PC-3 (cell line): ENCODE measurements at regions not wholly inside any gene's neighbourhood (a gene's known extent, or its start where the extent isn't known, plus 50 kb on each side); places are given as distances from the start of the nearest gene placed in this dataset.

Experiments used
- ATAC-seq: fragments of 200-7000 bp; cut with Tn5 transposase; 2 replicates; pipeline ENCODE4 v1.9.1; 2020; ENCODE audit warnings: mild to moderate bottlenecking, moderate library complexity
- BruUV-seq: library from RNA; stranded (reverse); fragments of 400-500 nt; replicated peaks from 2 replicates; lab custom pipeline; 2021; lab: Mats Ljungman, UMichigan
- CTCF ChIA-PET: fragments of 300-600 bp; sonication (Branson Sonifier 250); formaldehyde crosslinking; loops from one replicate; lab custom pipeline; 2022; ENCODE audit warnings: antibody characterized with exemption; lab: Charles Lee
- POLR2A ChIA-PET: fragments of 300-600 bp; sonication (Branson Sonifier 250); formaldehyde crosslinking; loops from one replicate; lab custom pipeline; 2022; ENCODE audit warnings: antibody characterized with exemption; ENCODE audit not compliant: unreplicated experiment; lab: Charles Lee
- DNase-seq: peaks from one replicate; pipeline ENCODE4 v3.0.0-alpha.2; 2015
- H2AFZ ChIP-seq: fragments of 300-600 bp; sonication (generic); 2 replicates; pipeline ENCODE4 v1.6.0; 2016; ENCODE audit warnings: antibody characterized with exemption, low read length
- H3F3A ChIP-seq: fragments of 300-600 bp; sonication (generic); one replicate; pipeline ENCODE4 v1.6.0; 2017; ENCODE audit warnings: antibody characterized with exemption, low read length, control low read depth, mild to moderate bottlenecking; ENCODE audit not compliant: unreplicated experiment
- H3K27ac ChIP-seq: fragments of 300-600 bp; sonication (generic); 2 replicates; pipeline ENCODE4 v1.5.1; 2016; ENCODE audit warnings: mild to moderate bottlenecking, low read length
- H3K27me3 ChIP-seq: fragments of 300-600 bp; sonication (generic); 2 replicates; pipeline ENCODE4 v1.6.1; 2016; ENCODE audit warnings: low read length, mixed read lengths
- H3K36me3 ChIP-seq: fragments of 300-600 bp; sonication (generic); 2 replicates; pipeline ENCODE4 v1.6.1; 2016; ENCODE audit warnings: low read depth, mixed run types, low read length, mixed read lengths
- H3K4me1 ChIP-seq: fragments of 300-600 bp; sonication (generic); 2 replicates; pipeline ENCODE4 v1.5.1; 2016; ENCODE audit warnings: low read length; ENCODE audit not compliant: insufficient read depth
- H3K4me2 ChIP-seq: fragments of 300-600 bp; sonication (generic); 2 replicates; pipeline ENCODE4 v1.6.0; 2016; ENCODE audit warnings: low read length
- H3K4me3 ChIP-seq: fragments of 300-600 bp; sonication (generic); 2 replicates; pipeline ENCODE4 v1.5.1; 2016; ENCODE audit warnings: mild to moderate bottlenecking, low read length, mixed read lengths
- H3K79me2 ChIP-seq: fragments of 300-600 bp; sonication (generic); 2 replicates; pipeline ENCODE4 v1.6.1; 2017; ENCODE audit warnings: low read length, mixed read lengths
- H3K9ac ChIP-seq: fragments of 300-600 bp; sonication (generic); 2 replicates; pipeline ENCODE4 v1.6.0; 2016; ENCODE audit warnings: mild to moderate bottlenecking, low read length
- H3K9me2 ChIP-seq: fragments of 300-600 bp; sonication (generic); replicated peaks from 2 replicates; pipeline ENCODE4 v1.6.1; 2016; ENCODE audit warnings: mixed run types, low read length, mixed read lengths
- H3K9me3 ChIP-seq: fragments of 300-600 bp; sonication (generic); 2 replicates; pipeline ENCODE4 v1.6.1; 2016; ENCODE audit warnings: low read length, mixed read lengths
- H4K20me1 ChIP-seq: fragments of 300-600 bp; sonication (generic); 2 replicates; pipeline ENCODE4 v1.6.1; 2016; ENCODE audit warnings: low read length, mixed read lengths
- EZH2 ChIP-seq: fragments of 300-600 bp; sonication (generic); IDR thresholded peaks from one replicate; pipeline ENCODE4 v1.6.1; 2017; ENCODE audit warnings: antibody characterized with exemption, mild to moderate bottlenecking, low read length; ENCODE audit not compliant: unreplicated experiment
- EZH2phosphoT487 ChIP-seq: fragments of 300-600 bp; sonication (generic); IDR thresholded peaks from 2 replicates; pipeline ENCODE4 v1.6.1; 2018; ENCODE audit warnings: mild to moderate bottlenecking, antibody characterized with exemption, low read length, borderline replicate concordance
- intact Hi-C: fragments of 100-400 bp; cut with micrococcal nuclease; formaldehyde crosslinking; loops from 2 replicates; pipeline ENCODE4 v1.9.0; 2023
- TF ChIP-seq, protein P1 (sequence below): fragments of 300-600 bp; sonication (generic); conservative IDR thresholded peaks from 2 replicates; pipeline ENCODE4 v1.5.1; 2017; ENCODE audit warnings: antibody characterized with exemption, low read depth, mild to moderate bottlenecking, low read length

DNA sequence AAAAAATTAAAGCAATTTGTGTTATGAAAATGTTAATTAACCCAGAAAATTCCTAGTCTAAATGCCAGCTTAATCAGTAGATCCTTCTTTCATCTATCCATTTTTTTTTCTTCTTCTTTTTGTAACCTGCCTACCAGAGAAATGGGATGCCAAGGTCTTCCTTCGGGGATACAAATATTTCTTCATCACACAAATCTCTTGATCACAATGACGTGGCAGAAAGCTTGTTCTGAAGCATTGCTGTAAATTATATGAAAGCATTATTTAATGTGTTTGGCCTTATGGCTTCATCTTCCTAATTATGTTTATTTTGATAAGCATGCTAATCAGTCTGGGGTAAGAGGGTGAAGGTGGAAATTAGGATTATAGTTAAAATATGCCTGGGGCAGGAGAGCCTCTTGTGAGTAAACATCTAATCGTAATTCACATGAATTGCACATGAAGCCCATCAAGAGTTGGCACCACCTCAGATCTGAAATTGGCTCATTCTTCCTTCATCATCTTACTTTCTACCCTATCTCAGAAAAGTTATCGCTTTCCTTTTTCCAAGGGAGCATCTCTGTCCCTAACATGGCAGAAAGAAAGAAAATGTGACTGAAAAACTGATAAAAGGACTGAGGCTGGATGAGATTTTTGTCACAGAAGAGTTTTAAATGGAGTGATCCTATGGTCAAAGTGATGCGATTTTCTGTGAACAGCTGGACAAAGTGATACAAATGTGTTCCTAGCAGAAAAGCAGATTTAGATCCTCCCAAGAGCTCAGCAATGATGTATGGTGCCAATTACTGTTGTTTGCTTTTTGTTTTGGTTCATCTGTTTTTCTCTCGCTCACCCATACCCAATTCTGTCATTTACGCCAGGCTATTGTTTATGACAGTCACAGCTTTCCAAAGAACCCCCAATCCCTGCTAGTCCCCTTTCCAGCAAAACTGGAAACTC lies 76.9 kb upstream of the PMAIP1 start:
- TF ChIP-seq, protein P1, sequence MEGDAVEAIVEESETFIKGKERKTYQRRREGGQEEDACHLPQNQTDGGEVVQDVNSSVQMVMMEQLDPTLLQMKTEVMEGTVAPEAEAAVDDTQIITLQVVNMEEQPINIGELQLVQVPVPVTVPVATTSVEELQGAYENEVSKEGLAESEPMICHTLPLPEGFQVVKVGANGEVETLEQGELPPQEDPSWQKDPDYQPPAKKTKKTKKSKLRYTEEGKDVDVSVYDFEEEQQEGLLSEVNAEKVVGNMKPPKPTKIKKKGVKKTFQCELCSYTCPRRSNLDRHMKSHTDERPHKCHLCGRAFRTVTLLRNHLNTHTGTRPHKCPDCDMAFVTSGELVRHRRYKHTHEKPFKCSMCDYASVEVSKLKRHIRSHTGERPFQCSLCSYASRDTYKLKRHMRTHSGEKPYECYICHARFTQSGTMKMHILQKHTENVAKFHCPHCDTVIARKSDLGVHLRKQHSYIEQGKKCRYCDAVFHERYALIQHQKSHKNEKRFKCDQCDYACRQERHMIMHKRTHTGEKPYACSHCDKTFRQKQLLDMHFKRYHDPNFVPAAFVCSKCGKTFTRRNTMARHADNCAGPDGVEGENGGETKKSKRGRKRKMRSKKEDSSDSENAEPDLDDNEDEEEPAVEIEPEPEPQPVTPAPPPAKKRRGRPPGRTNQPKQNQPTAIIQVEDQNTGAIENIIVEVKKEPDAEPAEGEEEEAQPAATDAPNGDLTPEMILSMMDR = no peak
- no peak for TF ChIP-seq EZH2
- TF ChIP-seq EZH2phosphoT487 = no peak
- no peaks in the 10 kb centered on the region for H3K9me2 ChIP-seq
- peak overlapping the region; percentile 39; the same call in 1 of the 2 replicates for H2AFZ ChIP-seq
- H3K9me3 ChIP-seq = no peaks in the 10 kb centered on the region
- CTCF ChIA-PET = interaction anchor here (0.9 to 2.8 kb wide), 11 partner anchors 40 to 367 kb away, joined by 3 to 47 read pairs (median 8); partner anchors contain the start of gene CCBE1
- H3K27ac ChIP-seq = no peak overlapping the region
- intact Hi-C loops = loop anchor here (1.0 to 2.0 kb wide), 4 partner anchors 40 to 364 kb away; partner anchors contain the start of gene CCBE1
- H3F3A ChIP-seq = no peaks in the 10 kb centered on the region
- no peaks in the 10 kb centered on the region for H4K20me1 ChIP-seq
- peak overlapping the region; percentile 30; the same call in 1 of the 2 replicates for H3K4me2 ChIP-seq
- POLR2A ChIA-PET = no interaction called here
- ATAC-seq (no peak), DNase-seq (no peak)
- no TSS peak for BruUV-seq
- no peak overlapping the region for H3K9ac ChIP-seq
- no peaks in the 10 kb centered on the region for H3K36me3 ChIP-seq
- no peak overlapping the region for H3K4me3 ChIP-seq
- no peaks in the 10 kb centered on the region for H3K27me3 ChIP-seq
- no peaks in the 10 kb centered on the region for H3K79me2 ChIP-seq
- peaks cover 4% of the 10 kb centered on the region for H3K4me1 ChIP-seq

DNA sequence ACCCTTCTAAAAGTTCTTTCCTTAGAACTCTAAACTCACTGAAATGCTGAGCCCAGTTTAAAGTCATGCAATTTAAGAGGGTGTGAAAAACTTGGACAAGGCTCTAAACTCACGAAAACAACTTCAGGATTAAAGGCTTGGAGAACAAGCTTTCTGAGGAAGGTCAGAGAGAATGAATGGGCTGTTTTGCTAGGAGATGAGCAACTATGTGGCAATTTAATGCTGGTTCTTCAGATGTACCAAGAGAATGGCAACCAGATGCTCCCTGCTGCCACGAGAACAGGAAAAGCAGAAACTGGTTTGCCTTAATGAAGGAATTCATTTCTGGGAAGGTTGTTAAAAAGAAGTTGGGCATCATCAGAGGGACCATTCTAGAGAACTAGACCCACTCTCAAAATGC lies 77.8 kb upstream of the PMAIP1 start:
- DNase-seq (no peak), ATAC-seq (no peak)
- POLR2A ChIA-PET = no interaction called here
- peaks cover 4% of the 10 kb centered on the region for H3K4me1 ChIP-seq
- no peak overlapping the region for H3K9ac ChIP-seq
- no peaks in the 10 kb centered on the region for H3F3A ChIP-seq
- H3K79me2 ChIP-seq = no peaks in the 10 kb centered on the region
- no peaks in the 10 kb centered on the region for H3K27me3 ChIP-seq
- TF ChIP-seq EZH2phosphoT487 (no peak), EZH2 (no peak)
- TF ChIP-seq, protein P1 = no peak
- H4K20me1 ChIP-seq = no peaks in the 10 kb centered on the region
- no peak overlapping the region for H3K27ac ChIP-seq
- intact Hi-C loops = loop anchor here (2.0 kb wide), 1 partner anchor 125 kb away; the partner anchor contains the start of gene CCBE1
- H3K36me3 ChIP-seq = no peaks in the 10 kb centered on the region
- H3K4me3 ChIP-seq = no peak overlapping the region
- BruUV-seq = no TSS peak
- H2AFZ ChIP-seq = peak overlapping the region; percentile 5; the same call in 1 of the 2 replicates
- no peaks in the 10 kb centered on the region for H3K9me2 ChIP-seq
- H3K9me3 ChIP-seq = no peaks in the 10 kb centered on the region
- CTCF ChIA-PET = interaction anchor here (1.8 to 2.8 kb wide), 2 partner anchors 39 to 191 kb away, joined by 8 to 23 read pairs; no protein-coding TSS in a partner anchor
- no peak overlapping the region for H3K4me2 ChIP-seq
